ENCODE measurements at regions not wholly inside any gene's neighbourhood (a gene's known extent, or its start where the extent isn't known, plus 50 kb on each side); places are given as distances from the start of the nearest gene placed in this dataset.

DNA sequence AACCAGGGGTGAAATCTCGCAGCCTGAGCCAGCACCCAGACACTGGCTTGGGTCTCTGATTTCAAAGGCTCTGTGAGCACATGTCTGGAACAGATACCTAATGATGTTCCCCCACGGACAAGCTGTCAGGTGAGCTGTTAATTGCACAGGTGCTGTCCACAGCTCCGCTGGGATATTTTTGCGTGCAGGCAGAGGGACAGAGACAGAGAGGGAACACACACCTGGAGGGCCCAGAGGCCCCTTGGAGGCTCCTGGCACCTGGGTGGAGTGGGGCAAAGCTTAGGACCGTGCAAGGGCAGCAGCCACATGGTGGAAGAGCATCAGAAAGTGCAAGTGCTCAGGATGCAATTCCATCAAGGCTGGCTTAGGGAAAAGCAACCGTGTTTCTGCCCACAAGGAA lies 57.3 kb downstream of the ARL6IP4 start:
- Histone ChIP-seq H4K20me1 (ENCODE audit: low read length) (no peaks in the 10 kb centered on the region), H3F3A (ENCODE audit: low read length, unreplicated experiment) (no peaks in the 10 kb centered on the region), H3K9me3 (ENCODE audit: low read length) (no peaks in the 10 kb centered on the region), H2AFZ (ENCODE audit: low read length) (no peak overlapping the region), H3K4me1 (ENCODE audit: insufficient read depth, low read length) (peaks cover 21% of the 10 kb centered on the region), H3K4me2 (ENCODE audit: low read length) (no peak overlapping the region), H3K27ac (ENCODE audit: low read length) (no peak overlapping the region), H3K9ac (ENCODE audit: low read length) (no peak overlapping the region), H3K79me2 (ENCODE audit: low read length) (no peaks in the 10 kb centered on the region), H3K27me3 (ENCODE audit: low read length) (no peaks in the 10 kb centered on the region), H3K36me3 (ENCODE audit: low read depth, low read length) (no peaks in the 10 kb centered on the region), H3K9me2 (replicated peaks; ENCODE audit: low read length) (no peaks in the 10 kb centered on the region), H3K4me3 (ENCODE audit: low read length) (no peak overlapping the region)
- TF ChIP-seq CTCF (conservative IDR thresholded peaks at IDR 0.05; ENCODE audit: low read depth, low read length) (no peak), EZH2phosphoT487 (IDR thresholded peaks at IDR 0.05; ENCODE audit: borderline replicate concordance, low read length) (no peak), EZH2 (IDR thresholded peaks at IDR 0.05; ENCODE audit: low read length, unreplicated experiment) (no peak)
- CTCF ChIA-PET, result interaction anchor here (0.8 kb wide), 1 partner anchor 201 kb away, joined by 3 read pairs; no protein-coding TSS in a partner anchor
- POLR2A ChIA-PET (ENCODE audit: unreplicated experiment), result no interaction called here
- no peak for DNase-seq
- no TSS peak for BruUV-seq (replicated peaks)
- ATAC-seq, result no peak
- intact Hi-C loops (cut with micrococcal nuclease), result no loop called here

DNA sequence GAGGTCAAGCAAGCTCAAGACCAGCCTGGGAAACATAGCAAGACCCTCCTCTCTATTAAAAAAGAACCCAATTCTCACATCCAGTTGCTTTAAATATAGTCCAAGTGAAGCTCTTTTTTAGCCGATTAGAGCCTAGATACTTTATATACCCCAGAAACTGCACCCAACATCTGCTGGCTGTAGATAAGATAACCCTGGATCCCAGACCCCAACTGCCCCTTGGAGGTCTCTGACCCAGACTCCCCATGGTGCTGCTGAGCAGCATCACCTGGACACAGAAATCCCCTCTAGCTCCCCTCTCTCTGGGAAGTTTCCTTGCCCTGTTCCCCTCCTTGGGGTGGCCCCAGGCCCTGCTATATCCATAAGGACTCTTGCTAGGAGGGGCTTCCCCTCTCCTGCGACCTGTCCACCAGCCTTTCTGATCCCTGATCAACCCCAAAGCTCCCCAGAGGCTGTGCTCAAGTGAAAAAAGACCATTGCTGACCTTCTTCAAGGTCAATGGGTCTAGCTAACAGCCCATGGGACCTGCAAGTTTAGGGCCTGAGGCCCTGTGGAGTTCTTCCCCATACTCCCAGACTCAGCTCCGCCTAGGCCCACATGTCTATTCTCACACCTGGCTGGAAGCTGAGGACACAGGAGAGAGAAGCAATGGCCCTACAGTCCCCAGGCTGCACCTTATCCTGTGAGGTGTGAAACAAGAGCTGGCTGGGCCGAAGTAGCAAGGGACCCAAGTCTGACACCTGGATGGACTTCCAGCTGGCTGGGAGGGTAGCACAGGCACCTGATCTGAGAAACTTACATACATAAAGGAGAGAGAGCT lies 56.2 kb downstream of the ARL6IP4 start:
- POLR2A ChIA-PET (ENCODE audit: unreplicated experiment), result no interaction called here
- H3K79me2 ChIP-seq (ENCODE audit: low read length), result no peaks in the 10 kb centered on the region
- no peaks in the 10 kb centered on the region for H3K36me3 ChIP-seq (ENCODE audit: low read depth, low read length)
- TF ChIP-seq EZH2 (IDR thresholded peaks at IDR 0.05; ENCODE audit: low read length, unreplicated experiment) (no peak), CTCF (conservative IDR thresholded peaks at IDR 0.05; ENCODE audit: low read depth, low read length) (no peak), EZH2phosphoT487 (IDR thresholded peaks at IDR 0.05; ENCODE audit: borderline replicate concordance, low read length) (no peak)
- no peaks in the 10 kb centered on the region for H3F3A ChIP-seq (ENCODE audit: low read length, unreplicated experiment)
- no peaks in the 10 kb centered on the region for H3K9me2 ChIP-seq (replicated peaks; ENCODE audit: low read length)
- no peak for DNase-seq
- peaks cover 21% of the 10 kb centered on the region for H3K4me1 ChIP-seq (ENCODE audit: insufficient read depth, low read length)
- no peak overlapping the region for H3K4me2 ChIP-seq (ENCODE audit: low read length)
- H4K20me1 ChIP-seq (ENCODE audit: low read length), result no peaks in the 10 kb centered on the region
- intact Hi-C loops (cut with micrococcal nuclease), result no loop called here
- H3K27me3 ChIP-seq (ENCODE audit: low read length), result no peaks in the 10 kb centered on the region
- no peak overlapping the region for H3K27ac ChIP-seq (ENCODE audit: low read length)
- H3K9me3 ChIP-seq (ENCODE audit: low read length), result no peaks in the 10 kb centered on the region
- BruUV-seq (replicated peaks), result no TSS peak
- H3K9ac ChIP-seq (ENCODE audit: low read length), result no peak overlapping the region
- ATAC-seq, result no peak
- no peak overlapping the region for H3K4me3 ChIP-seq (ENCODE audit: low read length)
- CTCF ChIA-PET, result interaction anchor here (0.8 kb wide), 1 partner anchor 202 kb away, joined by 3 read pairs; no protein-coding TSS in a partner anchor
- no peak overlapping the region for H2AFZ ChIP-seq (ENCODE audit: low read length)

GRCh38 chr12:123035841-123036240 lies 55.4 kb downstream of the ARL6IP4 start:
- Histone ChIP-seq H3K4me3 (ENCODE audit: low read length) (no peak overlapping the region), H3K27ac (ENCODE audit: low read length) (peak overlapping the region; percentile 89), H3K36me3 (ENCODE audit: low read depth, low read length) (no peaks in the 10 kb centered on the region), H3K4me1 (ENCODE audit: insufficient read depth, low read length) (peaks cover 21% of the 10 kb centered on the region), H3F3A (ENCODE audit: low read length, unreplicated experiment) (no peaks in the 10 kb centered on the region), H3K9ac (ENCODE audit: low read length) (no peak overlapping the region), H3K27me3 (ENCODE audit: low read length) (no peaks in the 10 kb centered on the region), H3K9me2 (replicated peaks; ENCODE audit: low read length) (no peaks in the 10 kb centered on the region), H4K20me1 (ENCODE audit: low read length) (no peaks in the 10 kb centered on the region), H3K79me2 (ENCODE audit: low read length) (no peaks in the 10 kb centered on the region), H3K4me2 (ENCODE audit: low read length) (no peak overlapping the region), H3K9me3 (ENCODE audit: low read length) (no peaks in the 10 kb centered on the region), H2AFZ (ENCODE audit: low read length) (no peak overlapping the region)
- ChIA-PET POLR2A (ENCODE audit: unreplicated experiment) (no interaction called here), CTCF (no interaction called here)
- DNase-seq (no peak), ATAC-seq (no peak)
- no TSS peak for BruUV-seq (replicated peaks)
- TF ChIP-seq EZH2phosphoT487 (IDR thresholded peaks at IDR 0.05; ENCODE audit: borderline replicate concordance, low read length) (no peak), CTCF (conservative IDR thresholded peaks at IDR 0.05; ENCODE audit: low read depth, low read length) (no peak), EZH2 (IDR thresholded peaks at IDR 0.05; ENCODE audit: low read length, unreplicated experiment) (no peak)
- intact Hi-C loops (cut with micrococcal nuclease), result no loop called here

Data from PC-3 (cell line).